ENCODE measurements at regions not wholly inside any gene's neighbourhood (a gene's known extent, or its start where the extent isn't known, plus 50 kb on each side); places are given as distances from the start of the nearest gene placed in this dataset.

GRCh38 chr2:8454797-8455196 is 227.1 kb upstream of the ID2 start:
- no peak overlapping the region for H3K4me3 ChIP-seq (replicated peaks in 1 of 3; ENCODE audit: low read depth in 2 of 3, low read length in 3 of 3)
- H3K79me2 ChIP-seq (ENCODE audit: insufficient read depth, low read length), result no peaks in the 10 kb centered on the region
- no peak overlapping the region for H3K27ac Mint-ChIP-seq

GRCh38 chr2:8455236-8456150 is 226.4 kb upstream of the ID2 start:
- peaks cover 13 to 25% of the 10 kb centered on the region in 2 donors for H3K4me1 ChIP-seq (ENCODE audit: control insufficient read depth in 1 of 2, insufficient read depth in 2 of 2, low read length in 2 of 2)

More at GRCh38 chr2:8454797-8455196, 227.1 kb upstream of the ID2 start:
- no peak overlapping the region for H2AFZ ChIP-seq (ENCODE audit: insufficient read depth, low read depth, low read length, poor library complexity, severe bottlenecking)
- H3K4me1 ChIP-seq (ENCODE audit: control insufficient read depth in 1 of 2, insufficient read depth in 2 of 2, low read length in 2 of 2), result peaks cover 13 to 25% of the 10 kb centered on the region in 2 donors
- no peaks in the 10 kb centered on the region for H3K36me3 ChIP-seq (replicated peaks in 1 of 2; ENCODE audit: control insufficient read depth in 1 of 2, insufficient read depth in 2 of 2, low read length in 2 of 2)
- H3K9me3 ChIP-seq (replicated peaks in 1 of 2; ENCODE audit: control insufficient read depth in 1 of 2, insufficient read depth in 1 of 2, low read length in 2 of 2), result no peaks in the 10 kb centered on the region
- H3K4me2 ChIP-seq (replicated peaks; ENCODE audit: extremely low read depth, low read length, poor library complexity, severe bottlenecking), result no peak overlapping the region
- Mint-ChIP-seq H3K36me3 (peaks cover 0 to 4% of the 10 kb centered on the region in 2 donors), H3K27me3 (ENCODE audit: low read depth in 3 of 3) (peaks cover 31 to 51% (median 44%) of the 10 kb centered on the region in 3 donors), H3K9me3 (peaks cover 0 to 6% (median 2%) of the 10 kb centered on the region in 7 donors), H3K4me3 (no peak overlapping the region), H3K4me1 (peaks cover 24% of the 10 kb centered on the region)
- no peaks in the 10 kb centered on the region for H4K20me1 ChIP-seq (ENCODE audit: insufficient read depth, low read length)
- WGBS (ENCODE audit: insufficient coverage), result 92% methylated on average over 3 of the region's 6 CpGs
- TF ChIP-seq, protein P1, sequence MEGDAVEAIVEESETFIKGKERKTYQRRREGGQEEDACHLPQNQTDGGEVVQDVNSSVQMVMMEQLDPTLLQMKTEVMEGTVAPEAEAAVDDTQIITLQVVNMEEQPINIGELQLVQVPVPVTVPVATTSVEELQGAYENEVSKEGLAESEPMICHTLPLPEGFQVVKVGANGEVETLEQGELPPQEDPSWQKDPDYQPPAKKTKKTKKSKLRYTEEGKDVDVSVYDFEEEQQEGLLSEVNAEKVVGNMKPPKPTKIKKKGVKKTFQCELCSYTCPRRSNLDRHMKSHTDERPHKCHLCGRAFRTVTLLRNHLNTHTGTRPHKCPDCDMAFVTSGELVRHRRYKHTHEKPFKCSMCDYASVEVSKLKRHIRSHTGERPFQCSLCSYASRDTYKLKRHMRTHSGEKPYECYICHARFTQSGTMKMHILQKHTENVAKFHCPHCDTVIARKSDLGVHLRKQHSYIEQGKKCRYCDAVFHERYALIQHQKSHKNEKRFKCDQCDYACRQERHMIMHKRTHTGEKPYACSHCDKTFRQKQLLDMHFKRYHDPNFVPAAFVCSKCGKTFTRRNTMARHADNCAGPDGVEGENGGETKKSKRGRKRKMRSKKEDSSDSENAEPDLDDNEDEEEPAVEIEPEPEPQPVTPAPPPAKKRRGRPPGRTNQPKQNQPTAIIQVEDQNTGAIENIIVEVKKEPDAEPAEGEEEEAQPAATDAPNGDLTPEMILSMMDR (IDR thresholded peaks at IDR 0.05), result no peak
- no peak for DNase-seq
- intact Hi-C loops (cut with micrococcal nuclease), result no loop called here
- no peak overlapping the region for H3K9ac ChIP-seq (ENCODE audit: insufficient read depth, low read length, poor library complexity, severe bottlenecking)
- H3K27ac ChIP-seq (ENCODE audit: low read depth in 1 of 2, low read length in 2 of 2), result no peak overlapping the region
- H3K27me3 ChIP-seq (ENCODE audit: control insufficient read depth in 2 of 2, insufficient read depth in 2 of 2, low read length in 2 of 2), result peaks cover 7 to 18% of the 10 kb centered on the region in 2 donors

More at GRCh38 chr2:8455236-8456150, 226.4 kb upstream of the ID2 start:
- intact Hi-C loops (cut with micrococcal nuclease), result no loop called here
- peaks cover 24% of the 10 kb centered on the region for H3K4me1 Mint-ChIP-seq
- peak overlapping the region in 1 of 3 experiments; percentile 67 for H3K4me3 ChIP-seq (replicated peaks in 1 of 3; ENCODE audit: low read depth in 2 of 3, low read length in 3 of 3)
- H2AFZ ChIP-seq (ENCODE audit: insufficient read depth, low read depth, low read length, poor library complexity, severe bottlenecking), result peak overlapping the region; percentile 70
- H3K9me3 Mint-ChIP-seq, result peaks cover 0 to 6% (median 2%) of the 10 kb centered on the region in 7 donors
- H3K27ac ChIP-seq (ENCODE audit: low read depth in 1 of 2, low read length in 2 of 2), result no peak overlapping the region
- 66% methylated on average over 17 of the region's 23 CpGs for whole genome bisulfite sequencing (ENCODE audit: insufficient coverage)
- H3K79me2 ChIP-seq (ENCODE audit: insufficient read depth, low read length), result no peaks in the 10 kb centered on the region
- peaks cover 29 to 51% (median 44%) of the 10 kb centered on the region in 3 donors for H3K27me3 Mint-ChIP-seq (ENCODE audit: low read depth in 3 of 3)
- H3K27ac Mint-ChIP-seq, result peak overlapping the region in 1 of 7 donors; percentile 60
- H3K36me3 Mint-ChIP-seq, result peaks cover 0 to 4% of the 10 kb centered on the region in 2 donors
- TF ChIP-seq, protein P1 (IDR thresholded peaks at IDR 0.05), result no peak
- peak overlapping the region; percentile 74 for H3K4me2 ChIP-seq (replicated peaks; ENCODE audit: extremely low read depth, low read length, poor library complexity, severe bottlenecking)
- no peaks in the 10 kb centered on the region for H3K36me3 ChIP-seq (replicated peaks in 1 of 2; ENCODE audit: control insufficient read depth in 1 of 2, insufficient read depth in 2 of 2, low read length in 2 of 2)
- H3K9ac ChIP-seq (ENCODE audit: insufficient read depth, low read length, poor library complexity, severe bottlenecking), result peak overlapping the region; percentile 38
- no peaks in the 10 kb centered on the region for H4K20me1 ChIP-seq (ENCODE audit: insufficient read depth, low read length)
- H3K27me3 ChIP-seq (ENCODE audit: control insufficient read depth in 2 of 2, insufficient read depth in 2 of 2, low read length in 2 of 2), result peaks cover 7 to 18% of the 10 kb centered on the region in 2 donors
- H3K9me3 ChIP-seq (replicated peaks in 1 of 2; ENCODE audit: control insufficient read depth in 1 of 2, insufficient read depth in 1 of 2, low read length in 2 of 2), result no peaks in the 10 kb centered on the region
- DNase-seq, result no peak
- peak overlapping the region; percentile 72 to 88 for H3K4me3 Mint-ChIP-seq

All from CD14-positive monocyte (primary cell).